ENCODE measurements at regions not wholly inside any gene's neighbourhood (a gene's known extent, or its start where the extent isn't known, plus 50 kb on each side); places are given as distances from the start of the nearest gene placed in this dataset.

GRCh38 chrX:124818764-124819163 lies 472.4 kb downstream of the SH2D1A start:
- H3K18ac ChIP-seq (ENCODE audit: extremely low read depth, low read length), result no peak overlapping the region
- ChIA-PET CTCF (ENCODE audit: partially characterized antibody) (no interaction called here), POLR2A (ENCODE audit: partially characterized antibody) (no interaction called here)
- no peak overlapping the region for H2BK15ac ChIP-seq (ENCODE audit: low read length)
- WGBS, 2 experiments (ENCODE audit: extremely low coverage in 1 of 2, insufficient coverage in 1 of 2, insufficient read length in 1 of 2, insufficient replicate concordance in 2 of 2, low coverage in 1 of 2, low lambda C conversion rate in 2 of 2, missing lambda C conversion rate in 1 of 2), result 100% methylated on average over 1 of the region's 1 CpG; no CpG with 5 or more reads in 1 of the 2 experiments
- H2AK5ac ChIP-seq (ENCODE audit: low read depth, low read length), result no peak overlapping the region
- no peaks in the 10 kb centered on the region for H3K79me1 ChIP-seq (ENCODE audit: low read depth, low read length)
- H2BK20ac ChIP-seq (ENCODE audit: low read length), result no peak overlapping the region
- no peak overlapping the region for H2BK120ac ChIP-seq (replicated peaks; ENCODE audit: low read depth, low read length)
- no peaks in the 10 kb centered on the region for H3K79me2 ChIP-seq (ENCODE audit: control insufficient read depth in 1 of 2, insufficient read depth in 2 of 2, low read length in 2 of 2)
- no peak overlapping the region for H4K8ac ChIP-seq (ENCODE audit: extremely low read depth, insufficient read depth, low read length)
- H2AFZ ChIP-seq (ENCODE audit: low read length), result no peak overlapping the region
- no peak overlapping the region for H3K4ac ChIP-seq (replicated peaks; ENCODE audit: insufficient read length, low read depth, low read length)
- no peak for FAIRE-seq
- H4K91ac ChIP-seq (replicated peaks; ENCODE audit: insufficient read length, low read length), result no peak overlapping the region
- no peaks in the 10 kb centered on the region for H3K27me3 ChIP-seq (replicated peaks in 1 of 4; ENCODE audit: control insufficient read depth in 3 of 4, extremely low read depth in 1 of 4, insufficient read depth in 3 of 4, low read length in 3 of 4)
- H3K23ac ChIP-seq (ENCODE audit: insufficient read length), result no peak overlapping the region
- TF ChIP-seq KDM1A (IDR thresholded peaks at IDR 0.05; ENCODE audit: borderline replicate concordance, low read length) (no peak), RFX5 (IDR thresholded peaks at IDR 0.05; ENCODE audit: borderline replicate concordance, low read depth, low read length) (no peak), SIX5 (IDR thresholded peaks at IDR 0.05; ENCODE audit: low read depth, low read length) (no peak), CHD1 (IDR thresholded peaks at IDR 0.05; ENCODE audit: low read depth, low read length) (no peak), SIN3A (conservative IDR thresholded peaks at IDR 0.05 in 1 of 2, IDR thresholded peaks at IDR 0.05 in 1 of 2; ENCODE audit: low read depth in 1 of 2, low read length in 2 of 2) (no peak), ATF2 (IDR thresholded peaks at IDR 0.05; ENCODE audit: low read length) (no peak), BRCA1 (IDR thresholded peaks at IDR 0.05; ENCODE audit: low read depth, low read length) (no peak)
- no peaks in the 10 kb centered on the region for H3K36me3 ChIP-seq (ENCODE audit: control insufficient read depth in 2 of 4, insufficient read depth in 4 of 4, low read length in 3 of 4)
- DNase-seq (ENCODE audit: low read depth in 1 of 2, low spot score in 2 of 2), result no peak
- no peak overlapping the region for H3K14ac ChIP-seq (ENCODE audit: insufficient read length)
- H3K9me3 ChIP-seq (ENCODE audit: insufficient read depth in 2 of 2, low read depth in 1 of 2, low read length in 1 of 2), result no peaks in the 10 kb centered on the region
- no peak overlapping the region for H2BK12ac ChIP-seq (ENCODE audit: low read depth, low read length)
- H3K4me3 ChIP-seq (ENCODE audit: extremely low read depth in 1 of 4, insufficient read depth in 2 of 4, low read depth in 3 of 4, low read length in 4 of 4), result no peak overlapping the region
- no peak overlapping the region for H3K4me2 ChIP-seq (ENCODE audit: insufficient read depth in 1 of 2, low read depth in 2 of 2, low read length in 2 of 2)
- no peak overlapping the region for H3K9ac ChIP-seq (replicated peaks in 1 of 4; ENCODE audit: extremely low read depth in 1 of 4, low read depth in 3 of 4, low read length in 3 of 4)
- no peak overlapping the region for H3K56ac ChIP-seq (replicated peaks; ENCODE audit: insufficient read length, low read depth, low read length)
- no peak overlapping the region for H3K27ac ChIP-seq (ENCODE audit: low read depth, low read length)
- no peaks in the 10 kb centered on the region for H4K20me1 ChIP-seq (replicated peaks in 1 of 2; ENCODE audit: control insufficient read depth in 1 of 2, insufficient read depth in 2 of 2, low read length in 2 of 2)
- no peak overlapping the region for H4K5ac ChIP-seq (ENCODE audit: insufficient read length, low read depth, low read length)
- no peak overlapping the region for H2BK5ac ChIP-seq (ENCODE audit: low read depth, low read length)
- no peaks in the 10 kb centered on the region for H3K4me1 ChIP-seq (replicated peaks in 1 of 4; ENCODE audit: control insufficient read depth in 3 of 4, insufficient read depth in 4 of 4, low read length in 3 of 4)
- no peaks in the 10 kb centered on the region for H3K23me2 ChIP-seq (ENCODE audit: low read depth, low read length)

Data from H1 (cell line).